GM23338 (cell line): ENCODE measurements at regions not wholly inside any gene's neighbourhood (a gene's known extent, or its start where the extent isn't known, plus 50 kb on each side); places are given as distances from the start of the nearest gene placed in this dataset. TPM values are rescaled to one million over a fixed set of nuclear protein-coding genes. Genes with fewer than 3 reads are reported as not detected.

Experiments used
- small RNA-seq: library from RNA; depleted of rRNA; stranded (forward); fragments of <200 nt; gene quantifications from one replicate; pipeline ENCODE3, GENCODE V24; 2014; ENCODE audit warnings: low replicate concordance

Small RNA genes in the stretch of these regions (small RNA-seq; reads per million reads assigned to genes)
- gene AL590004.1: not detected
